Heart left ventricle (tissue), 16 donors: ENCODE measurements at regions not wholly inside any gene's neighbourhood (a gene's known extent, or its start where the extent isn't known, plus 50 kb on each side); places are given as distances from the start of the nearest gene placed in this dataset.
A peak's percentile ranks its signal among the peaks of the same experiment; 100 is the strongest.

Experiments
- ATAC-seq, 4 donors: fragments of 200-7000 bp; cut with Tn5 transposase; one replicate each; pipeline ENCODE4 v1.9.1; 2020 to 2022; ENCODE audit warnings: moderate library complexity in 4 of 4, mild to moderate bottlenecking in 3 of 4, moderate number of reproducible peaks in 1 of 4
- DNase-seq, 5 donors: peaks; one replicate each; pipeline ENCODE4 v3.0.0-alpha.2; 2020
- H3K27ac ChIP-seq, 12 donors: fragments of 200-600 bp; sonication (generic) in 4 of 12; one replicate each; pipeline versions ENCODE4 v1.5.0 to v1.8.0; 2016 to 2022; ENCODE audit warnings: mild to moderate bottlenecking in 2 of 12
- H3K27me3 ChIP-seq, 9 donors: fragments of 200-600 bp; sonication (generic) in 2 of 9; one replicate each; pipeline versions ENCODE4 v1.5.1 to v1.8.0; 2016 to 2022; ENCODE audit warnings: mild to moderate bottlenecking in 3 of 9
- H3K36me3 ChIP-seq, 9 donors: fragments of 200-600 bp; sonication (generic) in 2 of 9; one replicate each; pipeline versions ENCODE4 v1.5.0 to v1.8.0; 2018 to 2022; ENCODE audit warnings: mild to moderate bottlenecking in 2 of 9
- H3K4me1 ChIP-seq, 12 donors: fragments of 200-600 bp; sonication (generic) in 4 of 12; one replicate each; pipeline versions ENCODE4 v1.5.0 to v1.8.0; 2016 to 2022; ENCODE audit warnings: mild to moderate bottlenecking in 3 of 12
- H3K4me3 ChIP-seq, 12 donors: fragments of 200-600 bp; sonication (generic) in 4 of 12; one replicate each; pipeline versions ENCODE4 v1.5.0 to v1.8.0; 2017 to 2022; ENCODE audit warnings: mild to moderate bottlenecking in 9 of 12, moderate library complexity in 4 of 12
- H3K9me3 ChIP-seq, 12 donors: fragments of 200-600 bp; sonication (generic) in 4 of 12; one replicate each; pipeline versions ENCODE4 v1.5.0 to v1.8.0; 2016 to 2022; ENCODE audit warnings: mild to moderate bottlenecking in 1 of 12
- POLR2A ChIP-seq, 2 donors: fragments of 450-650 bp; IDR thresholded peaks; one replicate each; pipeline ENCODE4 v1.6.1; 2017; ENCODE audit warnings: antibody characterized with exemption in 2 of 2, mild to moderate bottlenecking in 2 of 2, moderate library complexity in 2 of 2
- WGBS, 4 donors: extraction: QIAGEN DNeasy Blood & Tissue Kit in 2 of 4; methylation state at CpG; one replicate each; pipeline versions ENCODE4 v1.1.5 to v1.1.7; 2013 to 2018; 5-methylcytosine and 5-hydroxymethylcytosine counted together
- intact Hi-C, 10 donors: fragments of 100-400 bp; cut with DNase I; formaldehyde crosslinking; loops; one replicate each; pipeline versions ENCODE4 v1.11.1 to v1.14.2; 2022
- TF ChIP-seq, protein P1 (sequence below), 12 donors: fragments of 200-600 bp; sonication (generic) in 4 of 12; IDR thresholded peaks; one replicate each; pipeline versions ENCODE4 v1.5.0 to v1.8.0; 2018 to 2022; ENCODE audit warnings: antibody characterized with exemption in 12 of 12, mild to moderate bottlenecking in 5 of 12
- donor health status: ischemic (EF 13 %, LVEDD 7.1; RV severe dilation, severe dysfunction).
- donor health status: healthy with polysubstance abuse.
- donor health status: DM: no; HTN: yes; CAD: no.
- donor health status: DM: no; HTN: no; CAD: no.
- donor health status: ischemic (EF 25% LVEDD 6.9; RV normal size, moderate dysfunction).
- donor health status: ischemic (EF 25% LVEDD 5.7; RV mildly dilated, moderate dysfunction).
- donor health status: healthy.
- donor health status: DM: yes; HTN: yes; CAD: no.
- donor health status: ischemic (EF 35%, LVEDD 5.7; RV mildly dilated, moderate dysfunction).
- donor health status: nonischemic (EF 11% LVEDD 7.7; RV severe dilation, severe dysfunction).
- donor health status: DM: yes; HTN: yes; CAD: no.
- donor health status: PGD.
- donor health status: ischemic (EF 29% LVEDD 5.4; RV normal size, mild dysfunction).
- donor health status: nonischemic (EF 23%, LVEDD 6.1; RV moderate dilation, normal function).

DNA sequence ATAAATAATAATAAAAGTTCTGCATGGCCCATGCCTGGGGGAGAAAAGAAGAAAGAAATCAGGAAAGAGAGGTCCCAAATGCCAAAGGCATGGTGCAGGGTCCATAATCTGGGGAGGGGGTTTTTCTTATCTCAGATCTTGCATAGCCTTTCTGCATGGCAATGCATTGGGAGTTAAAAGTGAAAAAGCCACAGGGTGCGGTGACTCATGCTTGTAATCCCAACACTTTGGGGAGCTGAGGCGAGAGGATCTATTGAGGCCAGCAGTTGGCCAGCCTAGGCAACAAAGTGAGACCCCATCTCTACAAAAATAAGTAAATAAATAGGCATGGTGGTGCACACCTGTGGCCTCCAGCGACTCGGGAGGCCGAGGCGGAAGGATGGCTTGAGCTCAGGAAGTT is 76.8 kb upstream of the GATA2 start:
- Histone ChIP-seq H3K36me3 (no peaks in the 10 kb centered on the region), H3K27me3 (peaks cover 0 to 17% (median 0%) of the 10 kb centered on the region in 9 donors), H3K4me3 (no peak overlapping the region), H3K9me3 (no peaks in the 10 kb centered on the region), H3K4me1 (peaks cover 0 to 28% (median 13%) of the 10 kb centered on the region in 12 donors), H3K27ac (no peak overlapping the region)
- TF ChIP-seq, protein P1, sequence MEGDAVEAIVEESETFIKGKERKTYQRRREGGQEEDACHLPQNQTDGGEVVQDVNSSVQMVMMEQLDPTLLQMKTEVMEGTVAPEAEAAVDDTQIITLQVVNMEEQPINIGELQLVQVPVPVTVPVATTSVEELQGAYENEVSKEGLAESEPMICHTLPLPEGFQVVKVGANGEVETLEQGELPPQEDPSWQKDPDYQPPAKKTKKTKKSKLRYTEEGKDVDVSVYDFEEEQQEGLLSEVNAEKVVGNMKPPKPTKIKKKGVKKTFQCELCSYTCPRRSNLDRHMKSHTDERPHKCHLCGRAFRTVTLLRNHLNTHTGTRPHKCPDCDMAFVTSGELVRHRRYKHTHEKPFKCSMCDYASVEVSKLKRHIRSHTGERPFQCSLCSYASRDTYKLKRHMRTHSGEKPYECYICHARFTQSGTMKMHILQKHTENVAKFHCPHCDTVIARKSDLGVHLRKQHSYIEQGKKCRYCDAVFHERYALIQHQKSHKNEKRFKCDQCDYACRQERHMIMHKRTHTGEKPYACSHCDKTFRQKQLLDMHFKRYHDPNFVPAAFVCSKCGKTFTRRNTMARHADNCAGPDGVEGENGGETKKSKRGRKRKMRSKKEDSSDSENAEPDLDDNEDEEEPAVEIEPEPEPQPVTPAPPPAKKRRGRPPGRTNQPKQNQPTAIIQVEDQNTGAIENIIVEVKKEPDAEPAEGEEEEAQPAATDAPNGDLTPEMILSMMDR (IDR thresholded peaks at IDR 0.05) = no peak
- no peak for TF ChIP-seq POLR2A (IDR thresholded peaks at IDR 0.05)
- intact Hi-C loops = loop anchor here in 4 of 10 donors (5.0 kb wide), 2 partner anchors 82 to 87 kb away; no protein-coding TSS in a partner anchor
- ATAC-seq (no peak), DNase-seq (no peak)
- 93 to 95% (median 94%) methylated on average over 6 of the region's 6 CpGs for WGBS, 4 donors

GRCh38 chr3:128568602-128569490 is 75.8 kb upstream of the GATA2 start:
- peak overlapping the region in 5 of 12 donors; percentile 39 to 65 (median 51) for H3K27ac ChIP-seq
- H3K9me3 ChIP-seq = no peaks in the 10 kb centered on the region
- no peak overlapping the region for H3K4me3 ChIP-seq
- peaks cover 0 to 22% (median 11%) of the 10 kb centered on the region in 12 donors for H3K4me1 ChIP-seq
- TF ChIP-seq, protein P1 (IDR thresholded peaks at IDR 0.05) = no peak
- no peak for TF ChIP-seq POLR2A (IDR thresholded peaks at IDR 0.05)
- intact Hi-C loops = no loop called here
- H3K36me3 ChIP-seq = no peaks in the 10 kb centered on the region
- ATAC-seq (peak in 2 of 4 donors; percentile 12 to 65), DNase-seq (no peak)
- WGBS, 4 donors = 67 to 77% (median 76%) methylated on average over 17 of the region's 17 CpGs
- peaks cover 0 to 17% (median 0%) of the 10 kb centered on the region in 9 donors for H3K27me3 ChIP-seq

- no peak for TF ChIP-seq POLR2A (IDR thresholded peaks at IDR 0.05)
- TF ChIP-seq, protein P1 (IDR thresholded peaks at IDR 0.05) = no peak
- H3K9me3 ChIP-seq = no peaks in the 10 kb centered on the region
- no peaks in the 10 kb centered on the region for H3K36me3 ChIP-seq
- peaks cover 0 to 17% (median 0%) of the 10 kb centered on the region in 9 donors for H3K27me3 ChIP-seq
- 74 to 80% (median 78%) methylated on average over 12 of the region's 12 CpGs for WGBS, 4 donors
- no peak overlapping the region for H3K4me3 ChIP-seq
- peak overlapping the region in 2 of 12 donors; percentile 24 to 26 for H3K27ac ChIP-seq
- intact Hi-C loops = no loop called here
- H3K4me1 ChIP-seq = peaks cover 0 to 15% (median 5%) of the 10 kb centered on the region in 12 donors
- DNase-seq (no peak), ATAC-seq (no peak)
Measured at GRCh38 chr3:128567705-128568356, 74.8 kb upstream of the GATA2 start.

- TF ChIP-seq, protein P1 (IDR thresholded peaks at IDR 0.05) = no peak
- no peak for TF ChIP-seq POLR2A (IDR thresholded peaks at IDR 0.05)
- intact Hi-C loops = no loop called here
- 73 to 100% (median 96%) methylated on average over 2 to 6 of the region's 6 CpGs for WGBS, 4 donors
Measured at GRCh38 chr3:128567141-128567540, 74.1 kb upstream of the GATA2 start.

More at GRCh38 chr3:128567141-128567540, 74.1 kb upstream of the GATA2 start:
- Histone ChIP-seq H3K27ac (no peak overlapping the region), H3K36me3 (no peaks in the 10 kb centered on the region), H3K4me3 (no peak overlapping the region), H3K4me1 (peaks cover 0 to 9% (median under 1%) of the 10 kb centered on the region in 12 donors), H3K9me3 (no peaks in the 10 kb centered on the region), H3K27me3 (peaks cover 0 to 13% (median 0%) of the 10 kb centered on the region in 9 donors)
- no peak for ATAC-seq
- no peak for DNase-seq
